ENCODE measurements at regions not wholly inside any gene's neighbourhood (a gene's known extent, or its start where the extent isn't known, plus 50 kb on each side); places are given as distances from the start of the nearest gene placed in this dataset.

DNA sequence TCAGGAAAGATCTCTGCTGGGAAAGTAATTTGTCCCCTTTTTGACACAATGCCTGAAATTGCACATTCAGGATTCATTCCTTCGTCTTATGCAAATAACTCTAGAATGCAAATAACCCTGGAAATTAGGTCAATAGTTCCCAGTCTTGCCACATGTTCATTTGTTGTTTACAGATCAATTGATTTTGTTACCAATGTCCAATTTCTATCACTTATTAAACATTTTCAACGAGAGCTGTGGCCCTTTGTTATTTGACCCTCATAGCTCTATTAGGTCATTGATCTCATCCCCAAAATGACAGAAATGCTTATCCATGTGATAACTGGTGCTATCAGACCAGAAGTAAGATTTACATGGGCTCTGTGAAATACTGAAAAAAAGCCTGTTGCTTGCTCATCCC is 275.3 kb upstream of the REG3G start:
- TF ChIP-seq, protein P1, sequence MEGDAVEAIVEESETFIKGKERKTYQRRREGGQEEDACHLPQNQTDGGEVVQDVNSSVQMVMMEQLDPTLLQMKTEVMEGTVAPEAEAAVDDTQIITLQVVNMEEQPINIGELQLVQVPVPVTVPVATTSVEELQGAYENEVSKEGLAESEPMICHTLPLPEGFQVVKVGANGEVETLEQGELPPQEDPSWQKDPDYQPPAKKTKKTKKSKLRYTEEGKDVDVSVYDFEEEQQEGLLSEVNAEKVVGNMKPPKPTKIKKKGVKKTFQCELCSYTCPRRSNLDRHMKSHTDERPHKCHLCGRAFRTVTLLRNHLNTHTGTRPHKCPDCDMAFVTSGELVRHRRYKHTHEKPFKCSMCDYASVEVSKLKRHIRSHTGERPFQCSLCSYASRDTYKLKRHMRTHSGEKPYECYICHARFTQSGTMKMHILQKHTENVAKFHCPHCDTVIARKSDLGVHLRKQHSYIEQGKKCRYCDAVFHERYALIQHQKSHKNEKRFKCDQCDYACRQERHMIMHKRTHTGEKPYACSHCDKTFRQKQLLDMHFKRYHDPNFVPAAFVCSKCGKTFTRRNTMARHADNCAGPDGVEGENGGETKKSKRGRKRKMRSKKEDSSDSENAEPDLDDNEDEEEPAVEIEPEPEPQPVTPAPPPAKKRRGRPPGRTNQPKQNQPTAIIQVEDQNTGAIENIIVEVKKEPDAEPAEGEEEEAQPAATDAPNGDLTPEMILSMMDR (IDR thresholded peaks at IDR 0.05; ENCODE audit: low read depth, low read length), result no peak
- TF ChIP-seq POLR2A (IDR thresholded peaks at IDR 0.05; ENCODE audit: extremely low read depth, insufficient read length), result no peak

All from NB4 (cell line).